ENCODE measurements at regions not wholly inside any gene's neighbourhood (a gene's known extent, or its start where the extent isn't known, plus 50 kb on each side); places are given as distances from the start of the nearest gene placed in this dataset.

- Histone ChIP-seq H3K36me3 (no peaks in the 10 kb centered on the region), H3K4me1 (no peaks in the 10 kb centered on the region), H3K9me3 (no peaks in the 10 kb centered on the region), H3K27ac (no peak overlapping the region), H3K4me3 (no peak overlapping the region), H3K27me3 (no peaks in the 10 kb centered on the region)
- no peak for DNase-seq (ENCODE audit: low spot score in 2 of 2)
- TF ChIP-seq CTCF (IDR thresholded peaks at IDR 0.05), result no peak
- TF ChIP-seq POLR2A (IDR thresholded peaks at IDR 0.05), result no peak
- no peak for TF ChIP-seq EP300 (IDR thresholded peaks at IDR 0.05)
- WGBS, 2 donors, result 71 to 73% methylated on average over 3 of the region's 3 CpGs
Observed at GRCh38 chr10:120180160-120180559, 276.9 kb upstream of the PLPP4 start.

GRCh38 chr10:120181154-120181553, 275.9 kb upstream of the PLPP4 start:
- H3K4me1 ChIP-seq, result no peaks in the 10 kb centered on the region
- H3K27ac ChIP-seq, result no peak overlapping the region
- H3K9me3 ChIP-seq, result no peaks in the 10 kb centered on the region
- WGBS, 2 donors, result 57 to 60% methylated on average over 8 of the region's 8 CpGs
- no peak overlapping the region for H3K4me3 ChIP-seq
- H3K36me3 ChIP-seq, result no peaks in the 10 kb centered on the region
- no peak for DNase-seq (ENCODE audit: low spot score in 2 of 2)
- TF ChIP-seq EP300 (IDR thresholded peaks at IDR 0.05) (no peak), CTCF (IDR thresholded peaks at IDR 0.05) (no peak), POLR2A (IDR thresholded peaks at IDR 0.05) (no peak)
- no peaks in the 10 kb centered on the region for H3K27me3 ChIP-seq

GRCh38 chr10:120182431-120182830, 274.6 kb upstream of the PLPP4 start:
- H3K27ac ChIP-seq, result no peak overlapping the region
- no peak for DNase-seq (ENCODE audit: low spot score in 2 of 2)
- H3K9me3 ChIP-seq, result no peaks in the 10 kb centered on the region
- H3K36me3 ChIP-seq, result no peaks in the 10 kb centered on the region
- no peak for TF ChIP-seq EP300 (IDR thresholded peaks at IDR 0.05)
- no peak for TF ChIP-seq POLR2A (IDR thresholded peaks at IDR 0.05)
- TF ChIP-seq CTCF (IDR thresholded peaks at IDR 0.05), result no peak
- H3K4me1 ChIP-seq, result no peaks in the 10 kb centered on the region
- WGBS, 2 donors, result 29 to 44% methylated on average over 1 of the region's 1 CpG
- no peaks in the 10 kb centered on the region for H3K27me3 ChIP-seq
- no peak overlapping the region for H3K4me3 ChIP-seq

GRCh38 chr10:120183546-120183945, 273.5 kb upstream of the PLPP4 start:
- no peak overlapping the region for H3K27ac ChIP-seq
- no peaks in the 10 kb centered on the region for H3K9me3 ChIP-seq
- no peaks in the 10 kb centered on the region for H3K27me3 ChIP-seq
- DNase-seq (ENCODE audit: low spot score in 2 of 2), result no peak
- WGBS, 2 donors, result 82 to 84% methylated on average over 3 of the region's 3 CpGs
- no peaks in the 10 kb centered on the region for H3K36me3 ChIP-seq
- no peak overlapping the region for H3K4me3 ChIP-seq
- TF ChIP-seq CTCF (IDR thresholded peaks at IDR 0.05) (no peak), POLR2A (IDR thresholded peaks at IDR 0.05) (no peak), EP300 (IDR thresholded peaks at IDR 0.05) (no peak)
- H3K4me1 ChIP-seq, result no peaks in the 10 kb centered on the region

GRCh38 chr10:120184547-120185337, 272.3 kb upstream of the PLPP4 start:
- TF ChIP-seq EP300 (IDR thresholded peaks at IDR 0.05), result no peak
- TF ChIP-seq POLR2A (IDR thresholded peaks at IDR 0.05), result no peak
- TF ChIP-seq CTCF (IDR thresholded peaks at IDR 0.05), result no peak
- DNase-seq (ENCODE audit: low spot score in 2 of 2), result no peak
- H3K9me3 ChIP-seq, result no peaks in the 10 kb centered on the region
- WGBS, 2 donors, result 64 to 69% methylated on average over 7 of the region's 7 CpGs
- H3K4me1 ChIP-seq, result no peaks in the 10 kb centered on the region
- no peak overlapping the region for H3K27ac ChIP-seq
- no peak overlapping the region for H3K4me3 ChIP-seq
- H3K27me3 ChIP-seq, result no peaks in the 10 kb centered on the region
- H3K36me3 ChIP-seq, result no peaks in the 10 kb centered on the region

Data from tibial nerve (tissue), 4 donors.